Neural progenitor cell (in vitro differentiated cells): ENCODE measurements at regions not wholly inside any gene's neighbourhood (a gene's known extent, or its start where the extent isn't known, plus 50 kb on each side); places are given as distances from the start of the nearest gene placed in this dataset.

Experiments used
- DNase-seq: peaks from one replicate; pipeline ENCODE4 v3.0.0-alpha.2; 2016; ENCODE audit warnings: low spot score
- H2AFZ ChIP-seq: fragments of 200-600 bp; sonication (generic); replicated peaks from 2 replicates; pipeline ENCODE4 v1.6.1; 2016; ENCODE audit warnings: antibody characterized with exemption
- H3F3A ChIP-seq: fragments of 200-600 bp; sonication (generic); 2 replicates; pipeline ENCODE4 v1.6.1; 2016; ENCODE audit warnings: antibody characterized with exemption, low read depth
- H3K27ac ChIP-seq: fragments of 200-600 bp; sonication (generic); 2 replicates; pipeline ENCODE4 v1.5.1; 2016; ENCODE audit warnings: mild to moderate bottlenecking
- H3K27me3 ChIP-seq: fragments of 200-600 bp; sonication (generic); 2 replicates; pipeline ENCODE4 v1.6.1; 2016; ENCODE audit warnings: mild to moderate bottlenecking, moderate library complexity
- H3K36me3 ChIP-seq: fragments of 200-600 bp; sonication (generic); 2 replicates; pipeline ENCODE4 v1.5.1; 2016
- H3K4me1 ChIP-seq: fragments of 200-600 bp; sonication (generic); 2 replicates; pipeline ENCODE4 v1.6.1; 2016; ENCODE audit warnings: mixed run types
- H3K4me2 ChIP-seq: fragments of 200-600 bp; sonication (generic); 2 replicates; pipeline ENCODE4 v1.6.1; 2016
- H3K4me3 ChIP-seq: fragments of 200-600 bp; sonication (generic); 2 replicates; pipeline ENCODE4 v1.5.1; 2016
- H3K79me2 ChIP-seq: fragments of 200-600 bp; sonication (generic); 2 replicates; pipeline ENCODE4 v1.6.1; 2016; ENCODE audit warnings: low read depth
- H3K9ac ChIP-seq: fragments of 200-600 bp; sonication (generic); 2 replicates; pipeline ENCODE4 v1.6.1; 2016
- H3K9me3 ChIP-seq: fragments of 200-600 bp; sonication (generic); 2 replicates; pipeline ENCODE4 v1.5.1; 2016; ENCODE audit warnings: low read depth
- H4K20me1 ChIP-seq: fragments of 200-600 bp; sonication (generic); 2 replicates; pipeline ENCODE4 v1.6.1; 2016; ENCODE audit warnings: low read depth
- H3K27ac Mint-ChIP-seq: 3 replicates; pipeline ENCODE4 v1.8.0; 2021; ENCODE audit warnings: mixed read lengths
- H3K27me3 Mint-ChIP-seq: 2 replicates; pipeline ENCODE4 v1.8.0; 2022; ENCODE audit warnings: low read depth, mild to moderate bottlenecking, inconsistent platforms, moderate library complexity, mixed read lengths; ENCODE audit not compliant: insufficient read depth
- H3K36me3 Mint-ChIP-seq: 3 replicates; pipeline ENCODE4 v1.8.0; 2021; ENCODE audit warnings: mixed read lengths
- H3K4me1 Mint-ChIP-seq: 3 replicates; pipeline ENCODE4 v1.8.0; 2021; ENCODE audit warnings: mixed read lengths
- H3K4me3 Mint-ChIP-seq: 3 replicates; pipeline ENCODE4 v1.8.0; 2021; ENCODE audit warnings: mild to moderate bottlenecking, moderate library complexity, mixed read lengths
- H3K9me3 Mint-ChIP-seq: 3 replicates; pipeline ENCODE4 v1.8.0; 2020; ENCODE audit warnings: mixed read lengths
- CTCF ChIP-seq: fragments of 200-600 bp; sonication (generic); IDR thresholded peaks from 2 replicates; pipeline ENCODE4 v1.5.1; 2017; ENCODE audit warnings: antibody characterized with exemption, mild to moderate bottlenecking
- EZH2 ChIP-seq: fragments of 200-600 bp; sonication (generic); IDR thresholded peaks from 2 replicates; pipeline ENCODE4 v1.6.1; 2017; ENCODE audit warnings: antibody characterized with exemption, mild to moderate bottlenecking, moderate library complexity
- EZH2phosphoT487 ChIP-seq: fragments of 200-600 bp; sonication (generic); IDR thresholded peaks from 2 replicates; pipeline ENCODE4 v1.6.1; 2017; ENCODE audit warnings: antibody characterized with exemption

- Histone ChIP-seq H3K4me2 (no peak overlapping the region), H3K9ac (no peak overlapping the region), H3K27me3 (peaks cover 12% of the 10 kb centered on the region), H3K9me3 (no peaks in the 10 kb centered on the region), H3K4me3 (no peak overlapping the region), H4K20me1 (no peaks in the 10 kb centered on the region), H3K4me1 (peaks cover 27% of the 10 kb centered on the region), H3K36me3 (no peaks in the 10 kb centered on the region), H3K79me2 (no peaks in the 10 kb centered on the region), H2AFZ (no peak overlapping the region), H3F3A (peaks cover 17% of the 10 kb centered on the region), H3K27ac (no peak overlapping the region)
- H3K36me3 Mint-ChIP-seq, result no peaks in the 10 kb centered on the region
- TF ChIP-seq CTCF, result no peak
- TF ChIP-seq EZH2phosphoT487, result no peak
- no peak for TF ChIP-seq EZH2
- H3K27ac Mint-ChIP-seq, result no peak overlapping the region
- peaks cover 37% of the 10 kb centered on the region for H3K4me1 Mint-ChIP-seq
- no peak for DNase-seq
- H3K4me3 Mint-ChIP-seq, result no peak overlapping the region
- no peaks in the 10 kb centered on the region for H3K27me3 Mint-ChIP-seq
- H3K9me3 Mint-ChIP-seq, result peaks cover 7% of the 10 kb centered on the region
These were observed 189.3 kb upstream of the TSC22D2 start for GRCh38 chr3:150218841-150219240.

- no peaks in the 10 kb centered on the region for H3K9me3 ChIP-seq
- no peak overlapping the region for H3K4me2 ChIP-seq
- Mint-ChIP-seq H3K27ac (no peak overlapping the region), H3K36me3 (no peaks in the 10 kb centered on the region), H3K4me1 (peaks cover 37% of the 10 kb centered on the region), H3K4me3 (no peak overlapping the region), H3K27me3 (no peaks in the 10 kb centered on the region), H3K9me3 (peaks cover 7% of the 10 kb centered on the region)
- H4K20me1 ChIP-seq, result no peaks in the 10 kb centered on the region
- TF ChIP-seq CTCF, result no peak
- no peak for TF ChIP-seq EZH2
- no peak for TF ChIP-seq EZH2phosphoT487
- H3F3A ChIP-seq, result peaks cover 17% of the 10 kb centered on the region
- H3K79me2 ChIP-seq, result no peaks in the 10 kb centered on the region
- no peak overlapping the region for H3K4me3 ChIP-seq
- no peak overlapping the region for H3K9ac ChIP-seq
- no peak overlapping the region for H3K27ac ChIP-seq
- H3K36me3 ChIP-seq, result no peaks in the 10 kb centered on the region
- no peak for DNase-seq
- no peak overlapping the region for H2AFZ ChIP-seq
- peaks cover 27% of the 10 kb centered on the region for H3K4me1 ChIP-seq
- peaks cover 12% of the 10 kb centered on the region for H3K27me3 ChIP-seq
These were observed 189.9 kb upstream of the TSC22D2 start for GRCh38 chr3:150218236-150218635.

DNA sequence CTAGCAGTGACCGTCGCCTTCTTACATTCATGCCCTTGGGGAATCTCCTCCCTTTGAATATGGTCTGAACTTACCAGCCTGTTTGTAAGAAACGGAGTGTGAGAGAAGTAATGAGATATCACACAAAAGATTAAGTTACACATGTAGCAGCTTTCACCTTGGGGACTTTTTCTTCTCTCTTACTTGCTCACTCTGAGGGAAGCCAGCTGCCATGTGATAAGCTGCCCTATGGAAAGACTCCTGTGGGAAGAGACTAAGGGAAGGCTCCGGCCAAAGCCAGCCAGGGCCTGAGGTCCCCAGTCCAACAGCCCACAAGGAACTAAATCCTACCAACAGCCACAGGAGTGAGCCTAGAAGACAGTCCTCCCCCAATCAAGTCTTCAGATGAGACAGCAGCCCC lies 190.4 kb upstream of the TSC22D2 start:
- peaks cover 7% of the 10 kb centered on the region for H3K9me3 Mint-ChIP-seq
- Histone ChIP-seq H4K20me1 (no peaks in the 10 kb centered on the region), H2AFZ (no peak overlapping the region), H3K79me2 (no peaks in the 10 kb centered on the region), H3K4me1 (peaks cover 25% of the 10 kb centered on the region), H3K4me3 (no peak overlapping the region), H3K27me3 (peaks cover 12% of the 10 kb centered on the region), H3K9ac (no peak overlapping the region), H3K27ac (no peak overlapping the region), H3K9me3 (no peaks in the 10 kb centered on the region), H3K4me2 (no peak overlapping the region), H3K36me3 (no peaks in the 10 kb centered on the region), H3F3A (peaks cover 17% of the 10 kb centered on the region)
- H3K36me3 Mint-ChIP-seq, result no peaks in the 10 kb centered on the region
- peaks cover 37% of the 10 kb centered on the region for H3K4me1 Mint-ChIP-seq
- no peaks in the 10 kb centered on the region for H3K27me3 Mint-ChIP-seq
- TF ChIP-seq CTCF (no peak), EZH2phosphoT487 (no peak), EZH2 (no peak)
- no peak for DNase-seq
- no peak overlapping the region for H3K4me3 Mint-ChIP-seq
- H3K27ac Mint-ChIP-seq, result peak overlapping the region; percentile 34
